ENCODE measurements at regions not wholly inside any gene's neighbourhood (a gene's known extent, or its start where the extent isn't known, plus 50 kb on each side); places are given as distances from the start of the nearest gene placed in this dataset.

DNA sequence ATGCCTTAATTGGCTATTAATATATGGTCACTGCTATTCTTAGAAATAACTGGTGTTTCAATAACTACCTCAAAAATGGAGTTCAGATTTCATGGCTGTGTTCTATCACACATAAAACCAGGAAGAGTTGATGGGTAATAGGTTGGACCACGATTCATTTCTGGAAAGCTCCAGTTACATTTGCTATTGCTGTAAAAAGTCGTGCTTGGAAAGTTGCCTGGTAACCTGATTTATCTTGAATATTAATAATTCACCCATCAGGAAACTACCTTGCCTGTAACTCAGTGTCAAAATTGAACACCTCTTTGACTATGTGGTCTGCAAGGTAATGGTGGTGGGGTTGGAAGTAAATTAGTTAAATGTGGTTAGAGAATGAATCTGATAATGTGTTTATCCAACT, 104.7 kb upstream of the IFNG-AS1 start:
- TF ChIP-seq, protein P1, sequence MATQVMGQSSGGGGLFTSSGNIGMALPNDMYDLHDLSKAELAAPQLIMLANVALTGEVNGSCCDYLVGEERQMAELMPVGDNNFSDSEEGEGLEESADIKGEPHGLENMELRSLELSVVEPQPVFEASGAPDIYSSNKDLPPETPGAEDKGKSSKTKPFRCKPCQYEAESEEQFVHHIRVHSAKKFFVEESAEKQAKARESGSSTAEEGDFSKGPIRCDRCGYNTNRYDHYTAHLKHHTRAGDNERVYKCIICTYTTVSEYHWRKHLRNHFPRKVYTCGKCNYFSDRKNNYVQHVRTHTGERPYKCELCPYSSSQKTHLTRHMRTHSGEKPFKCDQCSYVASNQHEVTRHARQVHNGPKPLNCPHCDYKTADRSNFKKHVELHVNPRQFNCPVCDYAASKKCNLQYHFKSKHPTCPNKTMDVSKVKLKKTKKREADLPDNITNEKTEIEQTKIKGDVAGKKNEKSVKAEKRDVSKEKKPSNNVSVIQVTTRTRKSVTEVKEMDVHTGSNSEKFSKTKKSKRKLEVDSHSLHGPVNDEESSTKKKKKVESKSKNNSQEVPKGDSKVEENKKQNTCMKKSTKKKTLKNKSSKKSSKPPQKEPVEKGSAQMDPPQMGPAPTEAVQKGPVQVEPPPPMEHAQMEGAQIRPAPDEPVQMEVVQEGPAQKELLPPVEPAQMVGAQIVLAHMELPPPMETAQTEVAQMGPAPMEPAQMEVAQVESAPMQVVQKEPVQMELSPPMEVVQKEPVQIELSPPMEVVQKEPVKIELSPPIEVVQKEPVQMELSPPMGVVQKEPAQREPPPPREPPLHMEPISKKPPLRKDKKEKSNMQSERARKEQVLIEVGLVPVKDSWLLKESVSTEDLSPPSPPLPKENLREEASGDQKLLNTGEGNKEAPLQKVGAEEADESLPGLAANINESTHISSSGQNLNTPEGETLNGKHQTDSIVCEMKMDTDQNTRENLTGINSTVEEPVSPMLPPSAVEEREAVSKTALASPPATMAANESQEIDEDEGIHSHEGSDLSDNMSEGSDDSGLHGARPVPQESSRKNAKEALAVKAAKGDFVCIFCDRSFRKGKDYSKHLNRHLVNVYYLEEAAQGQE (IDR thresholded peaks at IDR 0.05; ENCODE audit: insufficient read depth in 1 of 2, low read depth in 2 of 2, low read length in 2 of 2): no peak
- TF ChIP-seq POLR2AphosphoS5 (IDR thresholded peaks at IDR 0.05; ENCODE audit: low read depth, low read length): no peak
- no peak for TF ChIP-seq SIN3A (IDR thresholded peaks at IDR 0.05; ENCODE audit: borderline replicate concordance, insufficient read depth, low read length)
